Glutamatergic neuron (in vitro differentiated cells): ENCODE measurements at regions not wholly inside any gene's neighbourhood (a gene's known extent, or its start where the extent isn't known, plus 50 kb on each side); places are given as distances from the start of the nearest gene placed in this dataset.

ENCODE experiments used
- DNase-seq: peaks from one replicate; pipeline ENCODE4 v3.0.0; 2022
- H3K27ac Mint-ChIP-seq: one replicate; pipeline ENCODE4 v1.8.0; 2020; ENCODE audit warnings: mild to moderate bottlenecking, mixed read lengths, inconsistent platforms; ENCODE audit not compliant: unreplicated experiment
- H3K27me3 Mint-ChIP-seq: one replicate; pipeline ENCODE4 v1.8.0; 2020; ENCODE audit warnings: mild to moderate bottlenecking, moderate library complexity, mixed read lengths, inconsistent platforms; ENCODE audit not compliant: unreplicated experiment
- H3K36me3 Mint-ChIP-seq: one replicate; pipeline ENCODE4 v1.8.0; 2020; ENCODE audit warnings: mild to moderate bottlenecking, mixed read lengths, inconsistent platforms; ENCODE audit not compliant: unreplicated experiment
- H3K4me1 Mint-ChIP-seq: one replicate; pipeline ENCODE4 v1.8.0; 2020; ENCODE audit warnings: mild to moderate bottlenecking, low read depth, mixed read lengths, inconsistent platforms; ENCODE audit not compliant: unreplicated experiment
- H3K4me3 Mint-ChIP-seq: one replicate; pipeline ENCODE4 v1.8.0; 2020; ENCODE audit warnings: mild to moderate bottlenecking, mixed read lengths, inconsistent platforms; ENCODE audit not compliant: unreplicated experiment
- H3K9me3 Mint-ChIP-seq: one replicate; pipeline ENCODE4 v1.8.0; 2020; ENCODE audit warnings: mild to moderate bottlenecking, moderate library complexity, mixed read lengths, inconsistent platforms; ENCODE audit not compliant: unreplicated experiment
- TF ChIP-seq, protein P1 (sequence below): fragments of 200-600 bp; sonication (generic); IDR thresholded peaks from one replicate; pipeline ENCODE4 v1.5.0; 2021; ENCODE audit not compliant: partially characterized antibody, unreplicated experiment

DNA sequence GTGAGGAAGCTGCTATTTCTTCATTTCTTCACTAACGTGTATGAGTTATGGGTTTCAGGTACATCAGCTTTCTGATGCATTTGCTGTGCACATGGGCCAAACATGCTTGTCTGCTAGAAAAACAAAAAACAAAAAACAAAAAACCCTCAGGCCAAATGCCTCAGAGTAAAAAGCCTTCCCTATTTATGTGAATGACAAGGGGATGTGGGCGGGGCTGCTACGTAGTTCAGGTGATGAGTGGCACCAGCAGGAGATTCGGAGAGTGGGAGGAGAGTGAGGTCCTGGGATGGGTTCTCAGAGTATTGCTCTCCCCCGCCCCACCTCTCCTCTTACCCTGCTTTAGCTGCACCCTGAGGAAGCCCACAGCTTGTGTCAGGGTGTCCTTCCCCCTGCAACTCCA is 596.8 kb upstream of the JAG1 start:
- TF ChIP-seq, protein P1, sequence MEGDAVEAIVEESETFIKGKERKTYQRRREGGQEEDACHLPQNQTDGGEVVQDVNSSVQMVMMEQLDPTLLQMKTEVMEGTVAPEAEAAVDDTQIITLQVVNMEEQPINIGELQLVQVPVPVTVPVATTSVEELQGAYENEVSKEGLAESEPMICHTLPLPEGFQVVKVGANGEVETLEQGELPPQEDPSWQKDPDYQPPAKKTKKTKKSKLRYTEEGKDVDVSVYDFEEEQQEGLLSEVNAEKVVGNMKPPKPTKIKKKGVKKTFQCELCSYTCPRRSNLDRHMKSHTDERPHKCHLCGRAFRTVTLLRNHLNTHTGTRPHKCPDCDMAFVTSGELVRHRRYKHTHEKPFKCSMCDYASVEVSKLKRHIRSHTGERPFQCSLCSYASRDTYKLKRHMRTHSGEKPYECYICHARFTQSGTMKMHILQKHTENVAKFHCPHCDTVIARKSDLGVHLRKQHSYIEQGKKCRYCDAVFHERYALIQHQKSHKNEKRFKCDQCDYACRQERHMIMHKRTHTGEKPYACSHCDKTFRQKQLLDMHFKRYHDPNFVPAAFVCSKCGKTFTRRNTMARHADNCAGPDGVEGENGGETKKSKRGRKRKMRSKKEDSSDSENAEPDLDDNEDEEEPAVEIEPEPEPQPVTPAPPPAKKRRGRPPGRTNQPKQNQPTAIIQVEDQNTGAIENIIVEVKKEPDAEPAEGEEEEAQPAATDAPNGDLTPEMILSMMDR = no peak
- Mint-ChIP-seq H3K36me3 (no peaks in the 10 kb centered on the region), H3K4me3 (no peak overlapping the region), H3K9me3 (peaks cover 5% of the 10 kb centered on the region), H3K27me3 (peaks cover 15% of the 10 kb centered on the region), H3K27ac (no peak overlapping the region), H3K4me1 (peaks cover 36% of the 10 kb centered on the region)
- DNase-seq = no peak

DNA sequence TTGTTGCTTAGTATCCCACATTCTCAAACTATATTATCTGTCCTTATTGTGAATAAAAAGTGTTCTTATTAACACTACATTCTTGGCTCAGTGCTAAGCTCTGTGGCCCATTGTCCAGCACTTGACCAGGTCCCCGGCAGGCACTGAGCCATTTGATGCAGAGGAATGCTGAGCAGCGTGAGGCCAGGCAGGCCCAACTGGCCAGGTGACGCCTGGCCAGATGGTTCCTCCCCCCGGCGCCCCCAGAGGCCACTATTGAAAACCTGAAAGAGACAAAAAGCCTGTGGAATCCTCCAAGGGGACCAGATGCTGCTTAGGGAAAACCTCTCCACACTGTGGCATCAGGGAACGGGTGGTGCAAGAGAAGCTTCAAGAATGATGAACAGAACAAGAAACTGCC is 597.5 kb upstream of the JAG1 start:
- peak overlapping the region; percentile 85 for H3K27ac Mint-ChIP-seq
- H3K4me3 Mint-ChIP-seq = peak overlapping the region; percentile 23
- peaks cover 5% of the 10 kb centered on the region for H3K9me3 Mint-ChIP-seq
- TF ChIP-seq, protein P1 = peak; percentile 52
- peaks cover 36% of the 10 kb centered on the region for H3K4me1 Mint-ChIP-seq
- no peaks in the 10 kb centered on the region for H3K36me3 Mint-ChIP-seq
- H3K27me3 Mint-ChIP-seq = peaks cover 15% of the 10 kb centered on the region
- peak; percentile 68 for DNase-seq

DNA sequence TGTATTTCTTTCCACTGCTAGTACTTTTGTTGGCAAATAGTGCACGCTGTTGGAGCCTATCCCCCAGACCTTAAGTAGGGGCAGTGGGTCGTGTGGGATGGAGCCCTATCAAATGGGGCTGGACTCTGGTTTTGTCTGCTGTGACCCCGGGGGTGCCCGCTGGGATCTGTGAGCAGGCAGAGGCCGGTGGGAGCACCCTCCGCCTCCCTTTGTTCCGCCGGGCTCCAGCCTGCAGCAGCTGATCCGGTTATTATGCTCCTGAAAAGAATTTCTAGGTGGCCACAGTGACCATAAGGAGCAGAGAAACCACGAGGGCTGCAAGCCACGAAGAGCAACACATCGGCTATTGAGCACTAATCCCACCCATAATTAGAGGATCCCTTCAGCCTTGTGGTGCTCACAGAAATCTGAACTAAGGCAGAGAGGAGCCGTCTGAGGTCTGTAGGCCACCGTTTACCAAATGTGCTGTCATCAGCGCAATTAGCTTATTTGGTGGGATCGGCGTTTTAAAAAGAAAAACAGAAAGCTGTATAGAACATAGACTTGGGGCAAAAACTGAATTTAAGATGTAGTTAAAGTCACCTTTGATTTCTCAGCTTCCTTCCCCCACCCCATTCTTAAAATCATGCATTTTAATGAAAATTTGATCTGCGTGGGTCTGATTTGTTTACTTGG is 598.3 kb upstream of the JAG1 start:
- Mint-ChIP-seq H3K4me3 (no peak overlapping the region), H3K27me3 (peaks cover 15% of the 10 kb centered on the region), H3K9me3 (peaks cover 5% of the 10 kb centered on the region), H3K4me1 (peaks cover 36% of the 10 kb centered on the region), H3K27ac (peak overlapping the region; percentile 85), H3K36me3 (no peaks in the 10 kb centered on the region)
- DNase-seq = peak; percentile 45
- TF ChIP-seq, protein P1 = no peak

DNA sequence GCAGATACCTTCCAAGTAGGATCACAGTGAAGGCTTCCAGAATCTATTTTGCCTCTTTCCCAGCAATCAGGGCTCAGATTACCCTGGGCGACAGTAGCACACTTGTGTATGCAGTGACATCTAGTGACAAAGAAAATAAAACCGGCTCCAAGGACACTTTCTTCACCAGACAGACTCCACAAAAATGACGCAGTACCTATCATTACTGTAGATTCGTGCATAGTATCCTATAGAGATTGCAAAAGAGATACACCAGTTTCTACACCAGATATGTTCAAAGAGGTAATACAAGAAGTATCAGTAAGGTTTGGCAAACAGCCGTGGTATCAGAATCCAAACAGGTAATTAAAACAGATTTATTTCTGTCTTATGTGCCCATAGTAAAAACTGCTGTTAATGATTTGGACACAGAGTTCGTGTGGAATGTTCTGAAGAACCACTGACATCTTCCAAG is 600.4 kb upstream of the JAG1 start:
- DNase-seq = no peak
- no peak overlapping the region for H3K27ac Mint-ChIP-seq
- no peak overlapping the region for H3K4me3 Mint-ChIP-seq

DNA sequence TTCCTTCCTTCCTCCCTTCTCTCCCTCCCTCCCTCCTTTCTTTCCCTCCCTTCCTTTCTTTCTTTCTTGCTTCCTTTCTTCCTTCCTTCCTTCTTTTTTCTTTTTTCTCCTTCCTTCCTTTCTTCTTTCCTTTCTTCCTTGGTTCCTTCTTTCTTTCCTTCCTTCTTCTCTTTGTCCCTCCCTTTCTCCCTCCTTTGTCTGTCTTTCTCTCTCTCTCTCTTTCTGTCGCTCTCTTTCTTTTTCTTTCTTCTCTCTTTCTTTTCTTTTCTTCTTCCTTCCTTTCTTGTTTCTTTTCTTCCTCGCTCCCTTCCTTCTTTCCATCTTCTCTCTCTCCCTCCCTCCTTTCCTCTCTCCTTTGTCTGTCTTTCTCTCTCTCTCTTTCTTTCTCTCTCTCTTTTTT is 601.9 kb upstream of the JAG1 start:
- Mint-ChIP-seq H3K4me1 (peaks cover 31% of the 10 kb centered on the region), H3K27ac (no peak overlapping the region)

More for the DNA sequence above, 600.4 kb upstream of the JAG1 start:
- TF ChIP-seq, protein P1 = no peak
- Mint-ChIP-seq H3K27me3 (peaks cover 15% of the 10 kb centered on the region), H3K4me1 (peaks cover 35% of the 10 kb centered on the region), H3K9me3 (peaks cover 5% of the 10 kb centered on the region), H3K36me3 (no peaks in the 10 kb centered on the region)

More for the DNA sequence above, 601.9 kb upstream of the JAG1 start:
- Mint-ChIP-seq H3K27me3 (peaks cover 9% of the 10 kb centered on the region), H3K36me3 (no peaks in the 10 kb centered on the region), H3K9me3 (peaks cover 5% of the 10 kb centered on the region), H3K4me3 (no peak overlapping the region)
- TF ChIP-seq, protein P1 = no peak
- no peak for DNase-seq
